Upper lobe of left lung (tissue), 4 donors: ENCODE measurements at regions not wholly inside any gene's neighbourhood (a gene's known extent, or its start where the extent isn't known, plus 50 kb on each side); places are given as distances from the start of the nearest gene placed in this dataset.
"Not testable (repeated sequence)": the region's sequence is repeated elsewhere in the genome, so short reads cannot be mapped to it uniquely, and the experiment has no call there.

Experiments
- CTCF ChIP-seq, 6 experiments: fragments of 450-650 bp in 4 of 6; fragments of 200-600 bp in 2 of 6; sonication (generic) in 2 of 6; IDR thresholded peaks; one replicate each; pipeline ENCODE4 v1.5.1; 2016 to 2019; ENCODE audit warnings: antibody characterized with exemption in 6 of 6
- POLR2A ChIP-seq, 4 donors: fragments of 450-650 bp; IDR thresholded peaks; one replicate each; pipeline ENCODE4 v1.5.1; 2016 to 2017; ENCODE audit warnings: antibody characterized with exemption in 4 of 4, mild to moderate bottlenecking in 2 of 4

GRCh38 chr15:67939179-67939578 lies 99.3 kb upstream of the RNU6-1 start:
- not testable (repeated sequence) for TF ChIP-seq CTCF, POLR2A (IDR thresholded peaks at IDR 0.05)
